22Rv1 (cell line): ENCODE measurements at regions not wholly inside any gene's neighbourhood (a gene's known extent, or its start where the extent isn't known, plus 50 kb on each side); places are given as distances from the start of the nearest gene placed in this dataset.

Experiments
- H3K27ac ChIP-seq: fragments of 450-650 bp; 2 replicates; pipeline ENCODE4 v1.5.1; 2017
- ZFX ChIP-seq: fragments of 450-650 bp; IDR thresholded peaks from 2 replicates; pipeline ENCODE4 v1.6.1; 2017; ENCODE audit warnings: antibody characterized with exemption, borderline replicate concordance
- TF ChIP-seq, protein P1 (sequence below): fragments of 450-650 bp; IDR thresholded peaks from 2 replicates; pipeline ENCODE4 v1.5.1; 2017; ENCODE audit warnings: mild to moderate bottlenecking

DNA sequence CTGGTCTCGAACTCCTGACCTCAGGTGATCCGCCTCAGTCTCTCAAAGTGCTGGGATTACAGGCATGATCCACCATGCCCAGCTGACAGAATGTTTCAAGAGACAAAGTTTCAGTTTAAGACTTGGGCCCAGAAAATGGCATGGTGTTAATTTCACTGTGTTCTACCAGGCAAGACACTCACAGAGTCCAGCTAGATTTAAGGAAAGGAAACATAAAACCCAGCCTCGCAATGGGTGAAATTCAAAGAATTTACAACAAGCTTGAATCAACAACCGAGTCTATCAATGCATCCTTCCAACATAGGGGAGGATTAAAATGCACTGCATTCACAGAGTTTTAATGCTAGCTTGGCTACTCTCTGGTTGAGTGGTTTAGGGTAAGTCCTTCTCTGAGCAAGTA, 764.0 kb downstream of the XPNPEP1 start:
- no peak for TF ChIP-seq ZFX
- TF ChIP-seq, protein P1, sequence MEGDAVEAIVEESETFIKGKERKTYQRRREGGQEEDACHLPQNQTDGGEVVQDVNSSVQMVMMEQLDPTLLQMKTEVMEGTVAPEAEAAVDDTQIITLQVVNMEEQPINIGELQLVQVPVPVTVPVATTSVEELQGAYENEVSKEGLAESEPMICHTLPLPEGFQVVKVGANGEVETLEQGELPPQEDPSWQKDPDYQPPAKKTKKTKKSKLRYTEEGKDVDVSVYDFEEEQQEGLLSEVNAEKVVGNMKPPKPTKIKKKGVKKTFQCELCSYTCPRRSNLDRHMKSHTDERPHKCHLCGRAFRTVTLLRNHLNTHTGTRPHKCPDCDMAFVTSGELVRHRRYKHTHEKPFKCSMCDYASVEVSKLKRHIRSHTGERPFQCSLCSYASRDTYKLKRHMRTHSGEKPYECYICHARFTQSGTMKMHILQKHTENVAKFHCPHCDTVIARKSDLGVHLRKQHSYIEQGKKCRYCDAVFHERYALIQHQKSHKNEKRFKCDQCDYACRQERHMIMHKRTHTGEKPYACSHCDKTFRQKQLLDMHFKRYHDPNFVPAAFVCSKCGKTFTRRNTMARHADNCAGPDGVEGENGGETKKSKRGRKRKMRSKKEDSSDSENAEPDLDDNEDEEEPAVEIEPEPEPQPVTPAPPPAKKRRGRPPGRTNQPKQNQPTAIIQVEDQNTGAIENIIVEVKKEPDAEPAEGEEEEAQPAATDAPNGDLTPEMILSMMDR = no peak
- no peak overlapping the region for H3K27ac ChIP-seq

DNA sequence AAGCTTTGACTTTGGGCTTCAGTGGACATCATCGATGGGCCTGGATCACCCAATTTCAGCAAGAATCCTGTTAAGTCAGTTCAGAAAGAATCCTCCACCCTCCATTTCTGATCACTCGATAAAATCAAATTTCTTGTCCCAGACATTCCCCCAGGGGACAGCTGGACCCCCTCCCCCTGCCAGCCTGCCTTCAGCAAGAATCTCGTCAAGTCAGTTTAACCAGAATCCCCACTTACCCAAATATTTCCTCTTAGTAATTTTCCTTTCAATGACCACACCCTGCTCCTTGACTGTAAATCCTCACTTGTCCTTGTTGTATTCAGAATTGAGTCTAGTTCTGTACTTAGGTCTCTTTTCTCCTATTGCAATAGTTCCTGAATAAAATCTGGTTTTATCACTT, 766.9 kb downstream of the XPNPEP1 start:
- no peak overlapping the region for H3K27ac ChIP-seq
- TF ChIP-seq, protein P1 = no peak
- no peak for TF ChIP-seq ZFX

DNA sequence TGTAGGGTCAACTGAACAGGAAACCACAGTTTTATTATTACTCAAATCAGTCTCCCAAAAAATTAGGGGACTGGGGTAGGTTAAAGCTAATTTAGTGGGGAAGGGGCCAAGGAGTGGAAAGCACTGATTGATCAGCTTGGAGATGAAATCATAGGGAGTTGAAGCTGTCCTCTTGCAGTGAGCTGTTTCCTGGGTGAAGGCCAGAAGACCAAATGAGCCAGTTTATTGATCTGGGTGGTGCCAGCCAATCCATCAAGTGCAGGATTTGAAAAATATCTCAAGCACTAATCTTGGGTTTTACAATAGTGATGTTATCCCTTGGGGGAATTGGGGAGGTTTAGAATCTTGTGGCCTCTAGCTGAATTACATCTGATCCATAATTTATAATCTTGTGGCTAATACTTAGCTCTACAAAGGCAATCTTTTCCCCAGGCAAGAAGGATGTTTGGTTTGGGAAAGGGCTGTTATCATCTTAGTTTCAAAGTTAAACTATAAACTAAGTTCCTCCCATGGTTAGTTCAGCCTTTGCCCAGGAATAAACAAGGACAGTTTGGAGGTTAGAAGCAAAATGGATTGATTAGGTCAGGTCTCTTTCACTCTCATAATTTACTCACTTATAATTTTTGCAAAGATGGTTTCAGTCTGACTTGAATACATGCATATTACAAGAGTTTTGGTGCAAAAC, 773.5 kb downstream of the XPNPEP1 start:
- TF ChIP-seq, protein P1 = no peak
- TF ChIP-seq ZFX = no peak
- H3K27ac ChIP-seq = no peak overlapping the region

DNA sequence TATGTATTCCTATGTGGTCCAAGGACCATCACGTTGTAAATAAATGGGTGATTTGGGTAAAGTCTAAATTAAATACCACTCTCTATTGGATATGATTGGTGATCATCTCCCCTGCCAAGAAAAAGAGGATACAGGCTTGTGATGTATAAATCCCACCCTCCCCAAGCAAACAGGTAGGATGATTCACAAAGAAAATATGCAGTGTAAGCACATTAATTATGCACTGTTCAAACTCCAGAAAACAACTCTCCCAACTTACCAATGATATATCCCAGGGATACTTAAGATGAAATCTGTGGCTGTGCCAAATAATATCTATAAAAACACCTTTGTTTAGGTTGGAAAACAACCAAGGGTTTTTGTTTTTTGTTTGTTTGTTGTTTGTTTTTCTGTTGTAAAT, 795.9 kb downstream of the XPNPEP1 start:
- TF ChIP-seq ZFX = no peak

DNA sequence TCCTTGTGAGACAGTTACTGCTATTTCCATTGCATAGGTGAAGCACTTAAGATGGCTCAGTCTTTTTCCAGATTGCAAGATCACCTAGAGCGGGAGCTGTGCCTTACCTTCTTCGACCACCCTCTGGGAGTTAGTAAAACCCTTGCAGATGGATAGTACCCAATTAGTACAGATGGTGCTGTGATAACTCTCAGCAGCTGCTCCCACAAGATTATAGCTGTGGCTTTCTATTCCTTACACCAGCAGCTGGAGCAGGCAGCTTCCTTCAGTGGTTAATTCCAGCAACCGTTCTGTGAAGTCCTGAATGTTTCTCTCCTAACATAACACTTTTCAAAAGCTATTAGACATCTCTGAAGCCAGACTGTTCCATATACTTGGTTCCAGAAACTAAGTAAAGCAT, 796.8 kb downstream of the XPNPEP1 start:
- no peak for TF ChIP-seq ZFX
- TF ChIP-seq, protein P1 = no peak
- H3K27ac ChIP-seq = no peak overlapping the region

More for the DNA sequence above, 795.9 kb downstream of the XPNPEP1 start:
- no peak overlapping the region for H3K27ac ChIP-seq

DNA sequence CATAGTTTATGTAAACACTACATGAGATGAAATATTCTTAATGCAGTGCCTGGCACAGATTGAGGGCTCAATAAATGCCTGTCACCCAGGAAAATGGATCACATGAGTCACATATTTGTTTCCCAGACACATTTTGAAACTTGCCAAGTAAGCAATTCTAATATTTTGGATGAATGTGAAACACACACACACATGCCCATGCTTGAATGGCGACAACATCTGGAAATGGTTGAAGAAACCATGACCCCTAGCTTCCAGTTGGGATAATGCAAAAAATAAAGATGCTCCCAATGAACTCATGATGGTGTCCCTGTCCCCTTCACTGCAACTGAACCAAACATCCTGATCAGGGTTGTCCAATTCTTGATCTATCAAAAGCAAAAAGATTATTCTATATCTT, 797.3 kb downstream of the XPNPEP1 start:
- no peak overlapping the region for H3K27ac ChIP-seq
- TF ChIP-seq ZFX = no peak
- TF ChIP-seq, protein P1 = peak; percentile 24

DNA sequence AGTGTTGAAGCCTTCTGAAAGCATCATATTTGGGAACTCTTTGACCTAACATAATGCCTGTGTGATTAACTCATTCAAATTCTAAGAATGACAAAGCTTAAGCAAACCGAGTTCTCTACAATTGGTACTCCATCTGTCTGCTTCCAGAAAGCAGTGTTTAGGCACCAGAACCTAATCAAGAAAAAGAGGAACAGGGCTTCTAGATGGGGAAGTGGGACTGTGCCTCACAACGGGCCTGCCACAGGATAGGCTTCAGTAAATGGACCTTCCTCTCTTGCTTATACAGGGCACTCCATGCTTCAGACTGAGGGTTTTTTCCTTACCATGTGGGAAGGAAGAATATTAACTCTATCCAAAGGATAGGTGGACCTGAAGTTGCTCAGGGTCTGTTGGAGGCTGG, 808.1 kb downstream of the XPNPEP1 start:
- no peak for TF ChIP-seq ZFX
- TF ChIP-seq, protein P1 = no peak

DNA sequence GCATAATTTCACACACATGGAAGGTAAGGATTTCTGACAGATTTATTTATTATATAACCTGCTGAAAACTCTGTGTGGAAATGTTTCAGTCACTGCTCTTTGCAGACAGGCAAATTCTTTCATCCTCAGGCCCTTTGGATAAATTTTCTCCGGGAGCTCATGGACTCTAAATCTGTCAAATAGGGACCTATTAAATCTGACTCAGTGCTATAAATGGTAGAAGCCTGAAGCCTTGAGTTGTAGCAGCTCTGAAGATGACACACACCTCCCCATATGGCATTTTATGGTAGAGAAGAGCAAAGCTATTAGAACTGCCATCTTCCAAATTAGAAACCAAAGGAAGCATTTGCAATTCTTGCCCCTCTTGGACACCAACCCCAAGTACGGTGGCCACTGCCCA, 808.7 kb downstream of the XPNPEP1 start:
- TF ChIP-seq, protein P1 = no peak
- no peak for TF ChIP-seq ZFX

More for the DNA sequence above, 808.1 kb downstream of the XPNPEP1 start:
- no peak overlapping the region for H3K27ac ChIP-seq

More for the DNA sequence above, 808.7 kb downstream of the XPNPEP1 start:
- no peak overlapping the region for H3K27ac ChIP-seq
